NCI-H1105 (cell line): ENCODE measurements at regions not wholly inside any gene's neighbourhood (a gene's known extent, or its start where the extent isn't known, plus 50 kb on each side); places are given as distances from the start of the nearest gene placed in this dataset.

Source experiments
- DNase-seq: peaks from one replicate; lab custom pipeline; 2025; lab: John Stamatoyannopoulos, UW

GRCh38 chr14:84532016-84532415 is 997.9 kb upstream of the FLRT2 start:
- DNase-seq = no peak

- DNase-seq = no peak
Measured at GRCh38 chr14:84533181-84533725, 996.7 kb upstream of the FLRT2 start.

GRCh38 chr14:84533791-84534190 is 996.2 kb upstream of the FLRT2 start:
- DNase-seq = no peak

- DNase-seq = no peak
Measured at GRCh38 chr14:84535484-84535883, 994.5 kb upstream of the FLRT2 start.

- no peak for DNase-seq
Measured at GRCh38 chr14:84535976-84536375, 994.0 kb upstream of the FLRT2 start.

GRCh38 chr14:84541018-84541417 is 988.9 kb upstream of the FLRT2 start:
- DNase-seq = no peak

GRCh38 chr14:84543859-84544258 is 986.1 kb upstream of the FLRT2 start:
- no peak for DNase-seq

- no peak for DNase-seq
Measured at GRCh38 chr14:84544486-84545131, 985.3 kb upstream of the FLRT2 start.

GRCh38 chr14:84546236-84546635 is 983.7 kb upstream of the FLRT2 start:
- no peak for DNase-seq

GRCh38 chr14:84554136-84554535 is 975.8 kb upstream of the FLRT2 start:
- DNase-seq = no peak

- no peak for DNase-seq
Measured at GRCh38 chr14:84555493-84555892, 974.5 kb upstream of the FLRT2 start.

- no peak for DNase-seq
Measured at GRCh38 chr14:84566109-84566508, 963.8 kb upstream of the FLRT2 start.

GRCh38 chr14:84575681-84576080 is 954.3 kb upstream of the FLRT2 start:
- DNase-seq = no peak

- no peak for DNase-seq
Measured at GRCh38 chr14:84579292-84579691, 950.7 kb upstream of the FLRT2 start.

- no peak for DNase-seq
Measured at GRCh38 chr14:84581041-84581440, 948.9 kb upstream of the FLRT2 start.

GRCh38 chr14:84584511-84584910 is 945.4 kb upstream of the FLRT2 start:
- no peak for DNase-seq

GRCh38 chr14:84591827-84592445 is 938.0 kb upstream of the FLRT2 start:
- DNase-seq = no peak

GRCh38 chr14:84592770-84593169 is 937.2 kb upstream of the FLRT2 start:
- no peak for DNase-seq

GRCh38 chr14:84610086-84610485 is 919.9 kb upstream of the FLRT2 start:
- DNase-seq = no peak

GRCh38 chr14:84622357-84622756 is 907.6 kb upstream of the FLRT2 start:
- DNase-seq = no peak

- no peak for DNase-seq
Measured at GRCh38 chr14:84643446-84643845, 886.5 kb upstream of the FLRT2 start.

- no peak for DNase-seq
Measured at GRCh38 chr14:84646786-84647500, 883.0 kb upstream of the FLRT2 start.

- DNase-seq = no peak
Measured at GRCh38 chr14:84655014-84655413, 874.9 kb upstream of the FLRT2 start.
